ENCODE measurements at regions not wholly inside any gene's neighbourhood (a gene's known extent, or its start where the extent isn't known, plus 50 kb on each side); places are given as distances from the start of the nearest gene placed in this dataset.

DNA sequence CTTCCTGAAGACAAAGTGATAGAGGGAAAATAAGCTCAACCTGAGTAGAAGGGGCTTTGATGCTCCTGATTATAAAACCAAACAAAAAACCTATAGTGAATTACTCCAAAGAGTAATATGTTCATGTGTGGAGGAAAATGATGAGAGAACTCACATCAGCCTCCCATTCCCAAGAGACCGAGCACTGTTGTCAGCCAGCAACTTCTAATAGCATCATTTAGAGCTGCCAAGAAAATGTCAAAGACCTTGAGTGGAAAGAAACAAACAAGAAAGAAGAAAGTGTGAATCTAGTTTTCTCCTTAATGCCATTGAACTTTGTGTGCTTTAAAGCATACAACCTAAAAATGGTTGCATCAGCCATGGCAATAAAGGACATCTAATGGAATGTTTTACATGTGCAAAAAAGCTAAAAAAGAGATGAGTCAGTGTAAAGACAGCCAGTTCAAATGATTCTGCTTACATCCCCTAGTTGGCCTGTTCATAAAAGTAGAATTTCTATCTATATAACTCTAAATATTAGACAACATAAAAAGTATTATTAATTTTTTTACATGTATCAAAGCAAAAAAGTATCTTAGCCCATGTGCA lies 1066.2 kb downstream of the TDRD15 start:
- TF ChIP-seq CTCF (IDR thresholded peaks at IDR 0.05; ENCODE audit: low read depth, low read length): no peak
- TF ChIP-seq EZH2phosphoT487 (IDR thresholded peaks at IDR 0.05; ENCODE audit: low read depth): no peak
